Activated CD4-positive, alpha-beta T cell treated with anti-CD3 and anti-CD28 coated beads, Interleukin-2, Interleukin-4, amounts not matched to agents 100 ng/mL and 50 ng/mL, durations not matched to agents 16 hours and 8 hours (primary cell): ENCODE measurements at regions not wholly inside any gene's neighbourhood (a gene's known extent, or its start where the extent isn't known, plus 50 kb on each side); places are given as distances from the start of the nearest gene placed in this dataset.

Experiments
- DNase-seq: peaks from one replicate; pipeline ENCODE4 v3.0.0-alpha.2; 2020; ENCODE audit warnings: low spot score

- DNase-seq = no peak
Measured at GRCh38 chr16:54628796-54629625, 301.7 kb upstream of the IRX5 start.

- no peak for DNase-seq
Measured at GRCh38 chr16:54627616-54628015, 303.0 kb upstream of the IRX5 start.

GRCh38 chr16:54623636-54624035 lies 307.0 kb upstream of the IRX5 start:
- DNase-seq = no peak

- no peak for DNase-seq
Measured at GRCh38 chr16:54620197-54620596, 310.5 kb upstream of the IRX5 start.

- DNase-seq = no peak
Measured at GRCh38 chr16:54616610-54617009, 314.1 kb upstream of the IRX5 start.

- no peak for DNase-seq
Measured at GRCh38 chr16:54605536-54606066, 319.0 kb upstream of the IRX3 start.

GRCh38 chr16:54602666-54603065 lies 316.1 kb upstream of the IRX3 start:
- no peak for DNase-seq

- no peak for DNase-seq
Measured at GRCh38 chr16:54597222-54597621, 310.6 kb upstream of the IRX3 start.

- DNase-seq = no peak
Measured at GRCh38 chr16:54595621-54596020, 309.0 kb upstream of the IRX3 start.

GRCh38 chr16:54594601-54595391 lies 308.2 kb upstream of the IRX3 start:
- DNase-seq = no peak

GRCh38 chr16:54591816-54592246 lies 305.2 kb upstream of the IRX3 start:
- no peak for DNase-seq

GRCh38 chr16:54590836-54591235 lies 304.2 kb upstream of the IRX3 start:
- DNase-seq = no peak

GRCh38 chr16:54589326-54589725 lies 302.7 kb upstream of the IRX3 start:
- no peak for DNase-seq

GRCh38 chr16:54588026-54588425 lies 301.4 kb upstream of the IRX3 start:
- DNase-seq = no peak

GRCh38 chr16:54587176-54587515 lies 300.6 kb upstream of the IRX3 start:
- DNase-seq = no peak

- DNase-seq = no peak
Measured at GRCh38 chr16:54586474-54587175, 300.0 kb upstream of the IRX3 start.

GRCh38 chr16:54585998-54586340 lies 299.4 kb upstream of the IRX3 start:
- DNase-seq = no peak

GRCh38 chr16:54585094-54585997 lies 298.8 kb upstream of the IRX3 start:
- no peak for DNase-seq

- no peak for DNase-seq
Measured at GRCh38 chr16:54584121-54584520, 297.5 kb upstream of the IRX3 start.

- no peak for DNase-seq
Measured at GRCh38 chr16:54582631-54583250, 296.2 kb upstream of the IRX3 start.

GRCh38 chr16:54579106-54579728 lies 292.6 kb upstream of the IRX3 start:
- no peak for DNase-seq
